ENCODE measurements at regions not wholly inside any gene's neighbourhood (a gene's known extent, or its start where the extent isn't known, plus 50 kb on each side); places are given as distances from the start of the nearest gene placed in this dataset.

DNA sequence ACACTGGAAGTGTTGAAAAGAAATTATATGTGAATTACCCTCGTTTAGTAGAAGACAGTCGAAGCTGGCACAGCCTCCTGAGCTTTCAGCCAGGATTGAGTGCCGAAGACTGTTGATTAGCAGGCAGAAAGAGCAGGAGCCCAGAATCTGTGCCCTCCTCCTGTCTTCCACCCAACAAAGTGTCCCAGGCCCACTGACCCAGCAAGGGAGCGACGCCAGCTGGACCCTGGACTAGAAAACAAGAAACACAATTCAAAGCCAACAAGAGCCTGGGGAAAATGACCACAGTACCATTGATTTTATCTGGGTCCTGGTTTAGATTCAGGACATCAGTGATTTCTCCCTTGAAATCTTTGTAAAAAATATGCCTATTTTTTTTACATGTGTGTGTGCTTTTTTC is 120.7 kb downstream of the RXFP2 start:
- ChIA-PET POLR2A (ENCODE audit: unreplicated experiment) (no interaction called here), CTCF (no interaction called here)
- no CpG with 5 or more reads among the region's 5 CpGs for WGBS, 2 experiments (ENCODE audit: extremely low coverage in 2 of 2, insufficient read length in 1 of 2)
- Histone ChIP-seq H3K27me3 (ENCODE audit: control insufficient read depth, insufficient read depth, low read length) (peaks cover 26% of the 10 kb centered on the region), H2BK120ac (ENCODE audit: low read depth, low read length) (no peak overlapping the region), H2BK15ac (ENCODE audit: low read depth, low read length) (no peak overlapping the region), H3K9ac (ENCODE audit: low read depth, low read length) (no peak overlapping the region), H3K4me1 (ENCODE audit: control insufficient read depth, insufficient read depth, low read length) (no peaks in the 10 kb centered on the region), H2AFZ (replicated peaks; ENCODE audit: low read length, poor library complexity) (peak overlapping the region; percentile 44), H3K27ac (ENCODE audit: insufficient read depth, low read length) (no peak overlapping the region), H4K20me1 (ENCODE audit: insufficient read depth, low read length) (no peaks in the 10 kb centered on the region), H2BK5ac (ENCODE audit: low read depth, low read length, poor library complexity, severe bottlenecking) (no peak overlapping the region), H2BK20ac (ENCODE audit: low read depth, low read length) (no peak overlapping the region), H3K9me1 (ENCODE audit: insufficient read depth, low read length) (no peaks in the 10 kb centered on the region), H3K23ac (ENCODE audit: low read depth, low read length) (no peak overlapping the region), H3K4me3 (ENCODE audit: insufficient read depth, low read depth, low read length) (no peak overlapping the region), H3K4ac (ENCODE audit: low read depth, low read length) (no peak overlapping the region), H2AK9ac (replicated peaks; ENCODE audit: low read depth, low read length, poor library complexity) (no peak overlapping the region), H4K91ac (ENCODE audit: insufficient read depth, low read depth, low read length) (no peak overlapping the region), H3K79me1 (ENCODE audit: low read depth in 1 of 2, low read length in 2 of 2) (no peaks in the 10 kb centered on the region), H3K36me3 (ENCODE audit: control insufficient read depth, insufficient read depth, low read length) (no peaks in the 10 kb centered on the region), H2AK5ac (ENCODE audit: low read depth, low read length) (no peak overlapping the region), H3K9me3 (ENCODE audit: control insufficient read depth, insufficient read depth, low read length) (no peaks in the 10 kb centered on the region), H4K8ac (ENCODE audit: low read depth in 2 of 2, low read length in 2 of 2) (no peak overlapping the region), H3K14ac (replicated peaks; ENCODE audit: low read depth, low read length) (no peak overlapping the region), H3K56ac (ENCODE audit: extremely low read depth, insufficient read depth, low read length) (no peak overlapping the region), H3K4me2 (ENCODE audit: low read depth, low read length) (no peak overlapping the region), H4K5ac (ENCODE audit: low read depth, low read length) (no peak overlapping the region), H3K18ac (ENCODE audit: low read depth, low read length) (no peak overlapping the region)
- BruUV-seq (replicated peaks), result no TSS peak
- TF ChIP-seq CHD1 (IDR thresholded peaks at IDR 0.05; ENCODE audit: low read depth, low read length) (no peak), MXI1 (IDR thresholded peaks at IDR 0.05; ENCODE audit: borderline replicate concordance, low read depth, low read length) (no peak), MAZ (IDR thresholded peaks at IDR 0.05; ENCODE audit: borderline replicate concordance, low read depth, low read length) (no peak), BHLHE40 (IDR thresholded peaks at IDR 0.05; ENCODE audit: low read depth, low read length) (no peak), CEBPB (IDR thresholded peaks at IDR 0.05; ENCODE audit: low read depth, low read length) (no peak), NFE2L2 (IDR thresholded peaks at IDR 0.05; ENCODE audit: low read depth, low read length) (no peak), RFX5 (IDR thresholded peaks at IDR 0.05; ENCODE audit: low read depth, low read length) (no peak), POLR2A (IDR thresholded peaks at IDR 0.05; ENCODE audit: low read depth, low read length) (no peak), SMC3 (IDR thresholded peaks at IDR 0.05; ENCODE audit: low read depth, low read length) (no peak), FOS (IDR thresholded peaks at IDR 0.05; ENCODE audit: low read depth, low read length) (no peak)
- TF ChIP-seq, protein P1, sequence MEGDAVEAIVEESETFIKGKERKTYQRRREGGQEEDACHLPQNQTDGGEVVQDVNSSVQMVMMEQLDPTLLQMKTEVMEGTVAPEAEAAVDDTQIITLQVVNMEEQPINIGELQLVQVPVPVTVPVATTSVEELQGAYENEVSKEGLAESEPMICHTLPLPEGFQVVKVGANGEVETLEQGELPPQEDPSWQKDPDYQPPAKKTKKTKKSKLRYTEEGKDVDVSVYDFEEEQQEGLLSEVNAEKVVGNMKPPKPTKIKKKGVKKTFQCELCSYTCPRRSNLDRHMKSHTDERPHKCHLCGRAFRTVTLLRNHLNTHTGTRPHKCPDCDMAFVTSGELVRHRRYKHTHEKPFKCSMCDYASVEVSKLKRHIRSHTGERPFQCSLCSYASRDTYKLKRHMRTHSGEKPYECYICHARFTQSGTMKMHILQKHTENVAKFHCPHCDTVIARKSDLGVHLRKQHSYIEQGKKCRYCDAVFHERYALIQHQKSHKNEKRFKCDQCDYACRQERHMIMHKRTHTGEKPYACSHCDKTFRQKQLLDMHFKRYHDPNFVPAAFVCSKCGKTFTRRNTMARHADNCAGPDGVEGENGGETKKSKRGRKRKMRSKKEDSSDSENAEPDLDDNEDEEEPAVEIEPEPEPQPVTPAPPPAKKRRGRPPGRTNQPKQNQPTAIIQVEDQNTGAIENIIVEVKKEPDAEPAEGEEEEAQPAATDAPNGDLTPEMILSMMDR (conservative IDR thresholded peaks at IDR 0.05; ENCODE audit: low read depth, low read length), result no peak
- TF ChIP-seq, protein P2, sequence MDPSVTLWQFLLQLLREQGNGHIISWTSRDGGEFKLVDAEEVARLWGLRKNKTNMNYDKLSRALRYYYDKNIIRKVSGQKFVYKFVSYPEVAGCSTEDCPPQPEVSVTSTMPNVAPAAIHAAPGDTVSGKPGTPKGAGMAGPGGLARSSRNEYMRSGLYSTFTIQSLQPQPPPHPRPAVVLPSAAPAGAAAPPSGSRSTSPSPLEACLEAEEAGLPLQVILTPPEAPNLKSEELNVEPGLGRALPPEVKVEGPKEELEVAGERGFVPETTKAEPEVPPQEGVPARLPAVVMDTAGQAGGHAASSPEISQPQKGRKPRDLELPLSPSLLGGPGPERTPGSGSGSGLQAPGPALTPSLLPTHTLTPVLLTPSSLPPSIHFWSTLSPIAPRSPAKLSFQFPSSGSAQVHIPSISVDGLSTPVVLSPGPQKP (IDR thresholded peaks at IDR 0.05; ENCODE audit: borderline replicate concordance, low read depth, low read length), result no peak
- no peak for ATAC-seq (ENCODE audit: low read depth)
- no peak for DNase-seq
- dilution Hi-C loops (cut with HindIII; ENCODE audit: low sequenced_read_pairs, unreplicated experiment) (no loop called here), in situ Hi-C loops (cut with MboI; ENCODE audit: low sequenced_read_pairs) (no loop called here), intact Hi-C loops (cut with micrococcal nuclease) (no loop called here)
